Nephron progenitor cell (in vitro differentiated cells): ENCODE measurements at regions not wholly inside any gene's neighbourhood (a gene's known extent, or its start where the extent isn't known, plus 50 kb on each side); places are given as distances from the start of the nearest gene placed in this dataset.

Experiments used
- DNase-seq: peaks from one replicate; pipeline ENCODE4 v3.0.0; 2021
- H3K27ac Mint-ChIP-seq: 2 replicates; pipeline ENCODE4 v1.8.0; 2021; ENCODE audit warnings: mild to moderate bottlenecking, moderate library complexity, mixed read lengths
- H3K27me3 Mint-ChIP-seq: 2 replicates; pipeline ENCODE4 v1.8.0; 2021; ENCODE audit warnings: mild to moderate bottlenecking, low read depth, mixed read lengths; ENCODE audit not compliant: poor library complexity
- H3K36me3 Mint-ChIP-seq: 2 replicates; pipeline ENCODE4 v1.8.0; 2021; ENCODE audit warnings: low read depth, mixed read lengths
- H3K4me1 Mint-ChIP-seq: 2 replicates; pipeline ENCODE4 v1.8.0; 2021; ENCODE audit warnings: mixed read lengths
- H3K4me3 Mint-ChIP-seq: 2 replicates; pipeline ENCODE4 v1.8.0; 2021; ENCODE audit warnings: mild to moderate bottlenecking, moderate library complexity, mixed read lengths
- H3K9me3 Mint-ChIP-seq: 2 replicates; pipeline ENCODE4 v1.8.0; 2021; ENCODE audit warnings: mild to moderate bottlenecking, moderate library complexity, mixed read lengths
- CTCF ChIP-seq: fragments of 200-600 bp; sonication (generic); IDR thresholded peaks from 2 replicates; pipeline ENCODE4 v1.5.0; 2021; ENCODE audit warnings: antibody characterized with exemption

GRCh38 chr1:222387007-222387814 lies 160.7 kb downstream of the HHIPL2 start:
- DNase-seq = peak; percentile 35
- no peak overlapping the region for H3K4me3 Mint-ChIP-seq

GRCh38 chr1:222385955-222386354 lies 161.9 kb downstream of the HHIPL2 start:
- no peaks in the 10 kb centered on the region for H3K36me3 Mint-ChIP-seq
- DNase-seq = no peak
- H3K27me3 Mint-ChIP-seq = peaks cover 6% of the 10 kb centered on the region
- no peak for TF ChIP-seq CTCF
- H3K9me3 Mint-ChIP-seq = peaks cover 13% of the 10 kb centered on the region
- H3K27ac Mint-ChIP-seq = no peak overlapping the region
- H3K4me1 Mint-ChIP-seq = peaks cover 21% of the 10 kb centered on the region
- H3K4me3 Mint-ChIP-seq = no peak overlapping the region

More at GRCh38 chr1:222387007-222387814, 160.7 kb downstream of the HHIPL2 start:
- no peaks in the 10 kb centered on the region for H3K36me3 Mint-ChIP-seq
- no peak overlapping the region for H3K27ac Mint-ChIP-seq
- peaks cover 9% of the 10 kb centered on the region for H3K9me3 Mint-ChIP-seq
- H3K4me1 Mint-ChIP-seq = peaks cover 16% of the 10 kb centered on the region
- peak; percentile 48 for TF ChIP-seq CTCF
- peaks cover 6% of the 10 kb centered on the region for H3K27me3 Mint-ChIP-seq

- Mint-ChIP-seq H3K4me3 (no peak overlapping the region), H3K27me3 (peaks cover 3% of the 10 kb centered on the region), H3K36me3 (no peaks in the 10 kb centered on the region), H3K9me3 (peaks cover 20% of the 10 kb centered on the region), H3K4me1 (peaks cover 15% of the 10 kb centered on the region), H3K27ac (no peak overlapping the region)
- no peak for TF ChIP-seq CTCF
- DNase-seq = no peak
Observed at GRCh38 chr1:222385262-222385661, 162.6 kb downstream of the HHIPL2 start.

GRCh38 chr1:222384531-222384930 lies 163.4 kb downstream of the HHIPL2 start:
- Mint-ChIP-seq H3K27me3 (peaks cover 3% of the 10 kb centered on the region), H3K4me1 (peaks cover 13% of the 10 kb centered on the region), H3K9me3 (peaks cover 27% of the 10 kb centered on the region), H3K4me3 (no peak overlapping the region), H3K27ac (no peak overlapping the region), H3K36me3 (no peaks in the 10 kb centered on the region)
- no peak for TF ChIP-seq CTCF
- DNase-seq = no peak

- TF ChIP-seq CTCF = no peak
- Mint-ChIP-seq H3K36me3 (no peaks in the 10 kb centered on the region), H3K27me3 (peaks cover 1% of the 10 kb centered on the region), H3K9me3 (peaks cover 29% of the 10 kb centered on the region), H3K4me3 (no peak overlapping the region), H3K4me1 (peaks cover 13% of the 10 kb centered on the region), H3K27ac (no peak overlapping the region)
- no peak for DNase-seq
Observed at GRCh38 chr1:222382171-222382570, 165.7 kb downstream of the HHIPL2 start.
